GM19193 (cell line): ENCODE measurements at regions not wholly inside any gene's neighbourhood (a gene's known extent, or its start where the extent isn't known, plus 50 kb on each side); places are given as distances from the start of the nearest gene placed in this dataset.

Experiments used
- POLR2A ChIP-seq: IDR thresholded peaks from 4 replicates; pipeline ENCODE4 v1.6.1; 2011; ENCODE audit not compliant: insufficient read depth, insufficient read length; ENCODE audit errors: extremely low read depth

DNA sequence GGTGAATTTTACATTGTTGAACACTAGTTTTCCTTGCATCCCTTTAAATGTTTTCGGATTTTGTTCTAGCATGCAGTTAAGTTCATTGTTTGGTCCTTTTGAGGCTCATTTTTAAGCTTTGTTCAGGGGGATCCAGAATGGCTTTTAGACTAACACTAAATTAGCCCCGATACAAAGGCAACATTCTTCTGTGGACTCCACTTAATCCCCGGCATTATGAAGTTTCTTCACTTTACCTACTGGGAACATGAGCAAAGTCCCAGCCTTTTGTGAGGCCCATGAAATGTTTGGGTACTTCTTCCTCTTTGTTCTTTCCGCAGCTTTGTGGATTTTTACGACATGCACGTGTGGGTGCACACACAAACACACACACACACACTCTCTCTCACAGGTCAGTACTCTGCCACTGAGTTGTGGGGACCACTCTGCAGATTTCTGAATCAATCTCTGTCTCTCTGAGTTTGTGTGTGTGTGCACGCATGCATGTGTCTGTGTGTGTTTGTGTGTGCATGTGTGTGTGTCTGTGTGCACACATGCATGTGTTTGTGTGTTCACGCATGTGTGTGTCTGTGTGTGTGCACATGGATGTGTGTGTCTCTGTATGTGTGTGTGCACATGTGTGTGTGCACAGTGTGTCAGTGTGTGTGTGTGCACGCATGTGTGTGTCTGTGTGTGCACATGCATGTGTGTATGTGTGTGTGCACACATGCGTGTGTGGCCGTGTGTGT, 240.4 kb upstream of the TNRC6C start:
- no peak for TF ChIP-seq POLR2A

DNA sequence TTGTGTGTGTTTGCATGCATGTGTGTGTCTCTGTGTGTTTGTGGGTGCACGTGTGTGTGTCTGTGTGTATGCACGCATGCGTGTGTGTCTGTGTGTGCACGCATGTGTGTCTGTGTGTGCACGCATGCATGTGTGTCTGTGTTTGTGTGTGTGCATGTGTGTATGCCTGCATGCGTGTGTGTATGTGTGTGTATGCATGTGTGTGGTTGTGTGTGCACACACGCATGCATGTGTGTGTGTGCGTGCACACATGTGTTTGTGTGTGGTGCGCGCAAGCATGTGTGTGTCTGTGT, 239.9 kb upstream of the TNRC6C start:
- no peak for TF ChIP-seq POLR2A

GRCh38 chr17:77719806-77720205, 238.7 kb upstream of the TNRC6C start:
- TF ChIP-seq POLR2A, result no peak

DNA sequence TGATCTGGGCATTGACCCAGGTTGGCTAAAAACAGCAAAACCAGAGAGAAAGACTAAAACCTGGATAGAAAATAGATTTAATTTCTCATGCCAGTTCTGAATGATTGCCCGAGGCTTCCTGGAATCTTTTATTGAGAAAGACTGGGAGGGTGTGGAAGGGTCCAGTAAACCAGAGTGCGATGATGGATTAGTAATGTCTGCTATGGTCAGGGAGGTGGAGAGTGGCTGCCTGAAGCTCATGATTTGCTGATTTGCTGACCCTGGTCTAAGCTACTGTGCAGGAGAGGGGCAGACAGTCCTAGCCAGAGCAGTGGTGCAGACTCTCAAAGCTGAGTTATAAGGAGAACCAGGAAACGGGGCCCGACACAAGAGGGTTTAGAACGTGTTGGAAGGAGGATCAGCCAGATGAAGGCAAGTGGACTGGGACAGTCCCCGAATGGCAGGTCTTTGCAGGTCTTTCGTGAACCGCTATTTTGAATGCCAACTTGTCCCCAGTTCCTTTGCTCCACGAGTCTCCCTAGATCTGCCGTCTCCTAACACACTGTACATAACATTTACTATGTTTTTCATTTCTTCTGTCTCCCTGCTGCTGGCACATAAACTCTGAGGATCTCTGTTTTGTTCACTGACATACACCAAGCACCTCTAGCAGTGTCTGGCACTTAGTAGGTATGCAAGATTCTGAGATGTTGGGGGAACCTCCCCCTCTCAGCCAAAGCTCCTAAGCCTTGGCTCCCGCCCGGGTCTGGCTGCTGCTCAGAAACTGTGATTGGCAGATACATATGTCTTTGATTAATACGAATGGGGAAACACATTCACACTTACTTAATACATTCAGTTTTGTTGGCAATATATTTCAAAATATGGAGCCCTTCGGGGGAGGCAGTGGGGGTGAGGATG, 237.3 kb upstream of the TNRC6C start:
- TF ChIP-seq POLR2A, result no peak

GRCh38 chr17:77721846-77722160, 236.7 kb upstream of the TNRC6C start:
- no peak for TF ChIP-seq POLR2A

DNA sequence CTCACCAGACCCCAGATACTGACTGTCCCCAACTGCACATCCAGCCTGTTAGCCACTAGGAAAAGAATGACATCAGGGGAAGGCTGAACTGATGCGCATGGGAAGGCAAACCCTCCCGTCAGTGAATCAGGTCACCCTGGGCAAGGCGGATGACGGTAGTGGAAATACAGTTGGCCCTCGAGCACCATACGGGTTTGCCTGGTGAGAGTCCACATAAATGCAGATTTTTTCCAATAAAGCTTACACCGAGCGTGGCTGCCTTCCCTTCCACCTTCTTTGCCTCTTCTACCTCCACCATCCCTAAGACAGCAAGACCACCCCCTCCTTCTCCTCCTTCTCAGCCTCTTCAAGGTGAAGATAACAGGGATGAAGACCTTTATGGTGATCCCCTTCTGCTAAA, 236.1 kb upstream of the TNRC6C start:
- no peak for TF ChIP-seq POLR2A

DNA sequence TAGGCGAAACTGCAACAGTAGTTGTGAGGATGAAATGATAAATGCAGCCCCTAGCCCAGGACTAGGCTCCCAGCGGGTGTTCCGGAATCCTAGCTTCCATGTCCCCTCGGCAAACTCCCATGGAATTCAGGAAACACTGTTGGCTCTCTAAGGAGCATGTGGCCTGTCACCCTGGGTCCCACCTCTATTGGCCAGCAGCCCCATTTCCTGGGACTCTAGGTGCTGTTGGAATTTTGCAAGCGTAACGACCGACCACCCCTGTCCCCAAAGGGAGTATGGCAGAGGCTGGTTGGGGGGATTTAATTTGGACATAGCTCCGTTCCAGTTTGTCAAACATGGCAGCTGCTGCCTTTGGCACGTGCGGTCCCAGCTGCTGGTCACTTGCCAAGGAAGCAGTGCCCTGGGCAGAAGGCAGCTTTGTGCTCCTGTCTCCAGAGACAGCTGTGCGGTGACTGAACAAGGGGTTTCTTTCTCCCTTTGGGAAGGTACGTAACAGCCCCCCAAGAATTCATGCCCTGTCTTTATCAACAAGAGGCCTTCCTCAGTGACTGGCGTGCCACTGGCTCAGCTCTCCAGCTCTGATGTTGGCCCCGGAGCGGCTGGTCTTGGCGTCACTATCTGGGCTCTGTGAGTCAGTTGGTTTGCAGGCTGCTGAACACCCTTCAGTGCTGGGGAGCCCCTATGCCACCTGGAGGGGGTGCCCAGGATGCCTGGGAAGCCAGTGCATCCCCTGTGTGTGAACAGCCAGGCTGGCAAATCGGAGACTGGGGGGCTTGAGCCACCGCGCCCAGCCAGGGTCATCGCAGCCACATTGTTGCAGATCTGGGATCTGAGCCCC, 235.2 kb upstream of the TNRC6C start:
- no peak for TF ChIP-seq POLR2A

DNA sequence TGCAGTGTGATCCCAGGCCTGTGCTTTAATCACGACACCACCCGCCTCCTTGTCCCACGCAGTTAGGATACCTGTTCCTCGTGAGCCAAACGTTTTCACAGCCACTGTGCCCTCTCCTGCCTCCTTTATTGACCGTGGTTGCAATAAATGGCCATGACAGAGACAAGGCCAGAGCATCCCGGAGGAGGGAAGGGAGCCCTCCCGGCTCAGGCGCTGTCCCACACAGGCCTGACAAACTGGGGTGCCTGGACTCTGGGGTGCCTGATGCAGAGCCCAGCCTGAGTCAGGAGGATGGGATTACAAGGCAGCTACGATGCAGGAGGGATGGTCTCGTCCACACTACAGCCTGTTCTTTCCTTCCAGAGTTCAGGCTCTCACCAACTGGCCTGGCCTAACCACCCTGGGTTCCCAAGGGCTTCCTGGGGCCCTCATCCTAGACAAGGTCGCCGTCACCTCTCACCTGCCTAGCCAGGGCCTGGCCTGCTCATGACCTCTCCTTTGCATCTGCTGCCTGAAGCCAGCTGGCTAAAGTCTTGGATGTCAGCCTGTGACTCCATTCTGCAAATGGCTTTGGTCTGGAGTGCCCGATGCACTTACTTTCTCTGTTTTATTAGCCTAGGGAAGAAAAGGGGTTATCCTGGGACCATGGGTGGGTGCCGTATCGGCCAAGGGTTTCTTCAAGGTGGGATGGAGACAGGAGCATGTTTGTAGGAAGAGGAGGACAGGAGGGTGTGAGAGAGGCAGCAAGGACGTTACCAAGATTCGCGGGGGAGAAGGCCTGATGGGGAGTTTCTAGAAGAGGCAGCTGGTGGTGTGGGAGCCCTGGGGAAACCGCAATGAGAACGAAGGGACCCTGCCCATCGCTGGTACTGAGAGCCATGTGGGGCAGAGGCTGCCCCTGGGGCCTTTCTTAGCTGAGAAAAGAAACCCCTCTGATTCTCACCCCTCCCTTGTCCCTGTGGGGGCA, 234.3 kb upstream of the TNRC6C start:
- no peak for TF ChIP-seq POLR2A

DNA sequence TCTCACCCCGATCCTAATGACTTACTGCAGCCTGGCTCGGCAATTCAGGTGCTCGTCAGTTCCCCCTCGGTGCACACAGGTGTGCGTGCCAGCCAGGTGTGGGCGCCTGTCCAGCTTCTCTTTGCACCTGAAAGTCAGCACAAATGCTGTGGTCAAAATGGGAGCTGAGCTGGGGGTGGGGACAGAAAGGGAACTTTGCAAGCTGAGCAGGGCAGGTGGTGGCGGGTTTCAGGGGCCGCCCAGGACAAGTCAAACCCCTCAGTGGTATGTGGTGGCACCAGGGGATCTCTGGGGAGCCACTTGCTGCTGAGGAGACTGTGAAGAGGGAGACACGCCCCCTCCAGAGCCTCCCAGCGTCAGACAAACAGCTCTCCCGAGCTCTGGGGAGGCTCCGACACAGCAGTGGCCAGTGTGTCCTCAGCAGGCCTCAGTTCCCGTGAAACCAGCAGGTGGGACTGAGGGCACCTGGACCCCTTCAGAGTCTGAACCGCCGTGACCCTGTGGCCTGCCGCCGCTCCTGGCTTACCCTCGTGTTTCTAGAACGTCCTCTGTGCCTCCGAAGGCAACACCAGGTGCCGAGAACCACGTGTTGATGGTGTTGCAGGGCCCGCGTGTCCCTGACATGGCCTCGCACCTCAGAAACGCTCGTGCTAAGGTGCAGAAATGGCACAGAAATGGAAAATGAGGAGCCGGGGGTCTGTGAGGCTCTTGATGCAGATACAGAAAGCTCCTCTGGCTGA, 233.5 kb upstream of the TNRC6C start:
- no peak for TF ChIP-seq POLR2A

GRCh38 chr17:77725846-77726245, 232.7 kb upstream of the TNRC6C start:
- TF ChIP-seq POLR2A, result no peak

GRCh38 chr17:77726549-77727006, 231.9 kb upstream of the TNRC6C start:
- TF ChIP-seq POLR2A, result no peak

DNA sequence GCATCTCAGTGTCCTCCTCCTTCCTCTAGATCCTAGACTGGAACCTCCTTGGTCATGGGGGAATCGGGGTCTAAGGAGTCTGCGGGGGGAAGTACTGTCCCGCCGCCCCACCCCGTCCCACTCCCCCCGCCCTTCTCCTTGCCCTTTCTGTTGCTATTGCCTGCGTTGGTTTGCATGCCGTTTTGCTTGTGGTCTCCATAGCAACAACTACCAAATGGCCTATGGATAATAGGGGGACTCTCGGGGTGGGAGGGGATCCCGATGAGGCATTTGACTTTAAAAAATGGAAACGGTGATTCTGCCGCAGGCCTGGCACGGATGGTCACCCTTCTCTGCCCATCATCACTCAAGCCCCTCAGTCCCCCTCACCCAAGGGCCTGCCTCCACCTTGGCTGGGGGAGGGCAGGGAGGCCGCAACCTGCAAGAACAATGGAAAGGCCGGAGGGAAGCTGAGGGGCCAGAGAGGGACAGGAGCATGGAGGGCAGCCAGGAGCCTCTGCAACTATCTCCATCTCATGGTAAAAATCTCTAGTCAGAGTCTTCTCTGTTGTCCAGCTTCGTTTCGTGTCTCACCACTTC, 231.4 kb upstream of the TNRC6C start:
- TF ChIP-seq POLR2A, result no peak

GRCh38 chr17:77728474-77728795, 230.1 kb upstream of the TNRC6C start:
- TF ChIP-seq POLR2A, result no peak
